Kidney (tissue), 13 donors: ENCODE measurements at regions not wholly inside any gene's neighbourhood (a gene's known extent, or its start where the extent isn't known, plus 50 kb on each side); places are given as distances from the start of the nearest gene placed in this dataset.

Source experiments
- DNase-seq, 5 donors: peaks; one replicate each; pipeline ENCODE4 v3.0.0-alpha.2; 2013 to 2020
- FAIRE-seq: peaks from 2 replicates; lab custom pipeline; 2012; peaks lifted over from hg19 to GRCh38; lab: Jason Lieb, UNC
- H3K27ac ChIP-seq, 2 donors: one replicate each; pipeline ENCODE4 v1.7.0; 2013; ENCODE audit warnings: low read depth in 2 of 2, low read length in 2 of 2, inconsistent platforms in 1 of 2
- H3K27me3 ChIP-seq: one replicate; pipeline ENCODE4 v1.7.1; 2013; ENCODE audit warnings: low read length, inconsistent platforms; ENCODE audit not compliant: control insufficient read depth, insufficient read depth
- H3K36me3 ChIP-seq, 3 donors: one replicate each; pipeline versions ENCODE4 v1.7.0 to v1.7.1; 2013; ENCODE audit warnings: low read length in 3 of 3, control low read depth in 1 of 3, inconsistent platforms in 1 of 3; ENCODE audit not compliant: insufficient read depth in 3 of 3, control insufficient read depth in 2 of 3
- H3K4me1 ChIP-seq, 3 donors: one replicate each; pipeline versions ENCODE4 v1.7.0 to v1.7.1; 2013; ENCODE audit warnings: low read length in 3 of 3, inconsistent platforms in 1 of 3, low read depth in 1 of 3; ENCODE audit not compliant: control insufficient read depth in 2 of 3, insufficient read depth in 2 of 3
- H3K4me3 ChIP-seq, 3 donors: one replicate each; pipeline versions ENCODE4 v1.7.0 to v1.8.1; 2013; ENCODE audit warnings: low read length in 3 of 3, control low read depth in 1 of 3, inconsistent platforms in 1 of 3
- H3K9ac ChIP-seq, 3 donors: one replicate each; pipeline versions ENCODE4 v1.7.0 to v1.7.1; 2013; ENCODE audit warnings: low read length in 3 of 3, control low read depth in 1 of 3, inconsistent platforms in 1 of 3
- H3K9me3 ChIP-seq, 3 donors: one replicate each; pipeline versions ENCODE4 v1.7.0 to v1.7.1; 2013; ENCODE audit warnings: low read length in 3 of 3, control low read depth in 1 of 3, inconsistent platforms in 1 of 3; ENCODE audit not compliant: control insufficient read depth in 2 of 3, insufficient read depth in 1 of 3
- intact Hi-C: fragments of 100-400 bp; cut with DNase I; formaldehyde crosslinking; loops from one replicate; pipeline ENCODE4 v1.11.1; 2022
- TF ChIP-seq, protein P1 (sequence below): IDR thresholded peaks from 3 replicates; pipeline ENCODE4 v1.5.1; 2012; ENCODE audit warnings: mild to moderate bottlenecking, moderate library complexity, borderline replicate concordance; ENCODE audit not compliant: insufficient read depth; ENCODE audit errors: extremely low read depth
- donor health status: control.
- donor health status: control.
- donor health status: control.
- donor health status: control.
- donor health status: control.
- donor health status: DM: yes; HTN: yes; CAD: no.
- donor health status: Normal renal cell carcinoma (clear cell type).

- peaks cover 0 to 7% (median 0%) of the 10 kb centered on the region in 3 donors for H3K4me1 ChIP-seq
- no peak overlapping the region for H3K9ac ChIP-seq
- DNase-seq (no peak), FAIRE-seq (no peak)
- peak overlapping the region in 1 of 3 donors; percentile 11 for H3K4me3 ChIP-seq
- peak overlapping the region; percentile 38 to 41 for H3K27ac ChIP-seq
- no peaks in the 10 kb centered on the region for H3K27me3 ChIP-seq
- TF ChIP-seq, protein P1, sequence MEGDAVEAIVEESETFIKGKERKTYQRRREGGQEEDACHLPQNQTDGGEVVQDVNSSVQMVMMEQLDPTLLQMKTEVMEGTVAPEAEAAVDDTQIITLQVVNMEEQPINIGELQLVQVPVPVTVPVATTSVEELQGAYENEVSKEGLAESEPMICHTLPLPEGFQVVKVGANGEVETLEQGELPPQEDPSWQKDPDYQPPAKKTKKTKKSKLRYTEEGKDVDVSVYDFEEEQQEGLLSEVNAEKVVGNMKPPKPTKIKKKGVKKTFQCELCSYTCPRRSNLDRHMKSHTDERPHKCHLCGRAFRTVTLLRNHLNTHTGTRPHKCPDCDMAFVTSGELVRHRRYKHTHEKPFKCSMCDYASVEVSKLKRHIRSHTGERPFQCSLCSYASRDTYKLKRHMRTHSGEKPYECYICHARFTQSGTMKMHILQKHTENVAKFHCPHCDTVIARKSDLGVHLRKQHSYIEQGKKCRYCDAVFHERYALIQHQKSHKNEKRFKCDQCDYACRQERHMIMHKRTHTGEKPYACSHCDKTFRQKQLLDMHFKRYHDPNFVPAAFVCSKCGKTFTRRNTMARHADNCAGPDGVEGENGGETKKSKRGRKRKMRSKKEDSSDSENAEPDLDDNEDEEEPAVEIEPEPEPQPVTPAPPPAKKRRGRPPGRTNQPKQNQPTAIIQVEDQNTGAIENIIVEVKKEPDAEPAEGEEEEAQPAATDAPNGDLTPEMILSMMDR = no peak
- H3K9me3 ChIP-seq = no peaks in the 10 kb centered on the region
- no peaks in the 10 kb centered on the region for H3K36me3 ChIP-seq
- intact Hi-C loops = no loop called here
Observed at GRCh38 chr6:134740473-134741199, 209.3 kb downstream of the ALDH8A1 start.

GRCh38 chr6:134740027-134740373 lies 209.9 kb downstream of the ALDH8A1 start:
- Histone ChIP-seq H3K4me1 (peaks cover 0 to 7% (median 0%) of the 10 kb centered on the region in 3 donors), H3K4me3 (no peak overlapping the region), H3K27me3 (no peaks in the 10 kb centered on the region), H3K27ac (no peak overlapping the region), H3K9ac (no peak overlapping the region), H3K9me3 (no peaks in the 10 kb centered on the region), H3K36me3 (no peaks in the 10 kb centered on the region)
- FAIRE-seq (no peak), DNase-seq (no peak)
- intact Hi-C loops = no loop called here
- TF ChIP-seq, protein P1 = no peak

GRCh38 chr6:134739299-134740026 lies 210.4 kb downstream of the ALDH8A1 start:
- intact Hi-C loops = no loop called here
- H3K4me1 ChIP-seq = peaks cover 0 to 7% (median 0%) of the 10 kb centered on the region in 3 donors
- no peak overlapping the region for H3K9ac ChIP-seq
- TF ChIP-seq, protein P1 = no peak
- H3K4me3 ChIP-seq = no peak overlapping the region
- no peaks in the 10 kb centered on the region for H3K9me3 ChIP-seq
- H3K27ac ChIP-seq = no peak overlapping the region
- H3K27me3 ChIP-seq = no peaks in the 10 kb centered on the region
- no peaks in the 10 kb centered on the region for H3K36me3 ChIP-seq
- FAIRE-seq (no peak), DNase-seq (no peak)
